GM23338 (cell line): ENCODE measurements at regions not wholly inside any gene's neighbourhood (a gene's known extent, or its start where the extent isn't known, plus 50 kb on each side); places are given as distances from the start of the nearest gene placed in this dataset.

ENCODE experiments used
- CREB1 ChIP-seq: fragments of 250-450 bp; sonication (Bioruptor Pico); IDR thresholded peaks from 2 replicates; pipeline ENCODE4 v1.5.0; 2020; ENCODE audit warnings: low read depth, mild to moderate bottlenecking, moderate library complexity
- EZH2 ChIP-seq: fragments of 200-600 bp; sonication (generic); IDR thresholded peaks from one replicate; pipeline ENCODE4 v1.8.0; 2017; ENCODE audit warnings: antibody characterized with exemption, mild to moderate bottlenecking, low read depth; ENCODE audit not compliant: unreplicated experiment
- JUNB ChIP-seq: IDR thresholded peaks from one replicate; pipeline ENCODE4 v1.6.1; 2016; ENCODE audit warnings: antibody characterized with exemption; ENCODE audit not compliant: unreplicated experiment
- POLR2AphosphoS5 ChIP-seq: IDR thresholded peaks from 2 replicates; pipeline ENCODE4 v1.6.1; 2016; ENCODE audit warnings: antibody characterized with exemption, low read depth
- STAT1 ChIP-seq: IDR thresholded peaks from one replicate; pipeline ENCODE4 v1.6.1; 2016; ENCODE audit warnings: antibody characterized with exemption; ENCODE audit not compliant: unreplicated experiment
- TF ChIP-seq, protein P1 (sequence below), 2 experiments: fragments of 200-600 bp in 1 of 2; sonication (generic) in 1 of 2; conservative IDR thresholded peaks; 2 replicates each; pipeline versions ENCODE4 v1.5.1 to v1.6.1; 2016 to 2017; ENCODE audit warnings: antibody characterized with exemption in 2 of 2, low read depth in 2 of 2, mild to moderate bottlenecking in 2 of 2, moderate library complexity in 1 of 2

DNA sequence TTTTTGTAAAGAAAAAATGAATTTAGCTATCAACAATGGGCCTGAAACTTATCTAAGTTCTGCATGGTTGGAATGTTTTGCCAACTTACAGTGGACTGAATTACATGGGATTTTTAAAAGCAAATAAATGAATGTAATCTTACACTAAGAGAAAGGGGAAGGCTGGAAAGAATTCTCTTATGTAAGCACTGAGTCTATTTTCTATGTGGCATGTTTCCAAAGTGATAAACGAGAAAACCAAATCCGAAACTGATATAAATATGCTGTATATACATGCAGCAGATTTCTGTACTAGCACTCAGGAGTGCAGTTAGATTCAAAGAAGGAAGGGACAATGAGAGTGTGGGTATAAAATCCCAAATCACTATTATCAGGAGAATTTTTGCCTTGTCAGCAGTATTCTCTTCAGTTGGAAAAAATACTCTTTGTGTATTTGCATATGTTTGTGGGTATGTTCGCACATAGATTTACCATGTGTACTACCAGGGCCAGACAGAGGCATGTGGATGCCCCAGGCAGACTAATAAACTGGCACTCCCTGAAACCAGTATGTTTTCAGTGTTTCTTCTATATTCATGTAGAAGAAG, 334.3 kb upstream of the SEMA3D start:
- TF ChIP-seq, protein P1, sequence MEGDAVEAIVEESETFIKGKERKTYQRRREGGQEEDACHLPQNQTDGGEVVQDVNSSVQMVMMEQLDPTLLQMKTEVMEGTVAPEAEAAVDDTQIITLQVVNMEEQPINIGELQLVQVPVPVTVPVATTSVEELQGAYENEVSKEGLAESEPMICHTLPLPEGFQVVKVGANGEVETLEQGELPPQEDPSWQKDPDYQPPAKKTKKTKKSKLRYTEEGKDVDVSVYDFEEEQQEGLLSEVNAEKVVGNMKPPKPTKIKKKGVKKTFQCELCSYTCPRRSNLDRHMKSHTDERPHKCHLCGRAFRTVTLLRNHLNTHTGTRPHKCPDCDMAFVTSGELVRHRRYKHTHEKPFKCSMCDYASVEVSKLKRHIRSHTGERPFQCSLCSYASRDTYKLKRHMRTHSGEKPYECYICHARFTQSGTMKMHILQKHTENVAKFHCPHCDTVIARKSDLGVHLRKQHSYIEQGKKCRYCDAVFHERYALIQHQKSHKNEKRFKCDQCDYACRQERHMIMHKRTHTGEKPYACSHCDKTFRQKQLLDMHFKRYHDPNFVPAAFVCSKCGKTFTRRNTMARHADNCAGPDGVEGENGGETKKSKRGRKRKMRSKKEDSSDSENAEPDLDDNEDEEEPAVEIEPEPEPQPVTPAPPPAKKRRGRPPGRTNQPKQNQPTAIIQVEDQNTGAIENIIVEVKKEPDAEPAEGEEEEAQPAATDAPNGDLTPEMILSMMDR (conservative IDR thresholded peaks at IDR 0.05; ENCODE audit: low read depth in 2 of 2) = no peak
- TF ChIP-seq CREB1 (CRISPR knock-in tag) (no peak), EZH2 (no peak), JUNB (no peak), POLR2AphosphoS5 (no peak), STAT1 (no peak)
